Rectal smooth muscle tissue (tissue), 1 donor: ENCODE measurements at regions not wholly inside any gene's neighbourhood (a gene's known extent, or its start where the extent isn't known, plus 50 kb on each side); places are given as distances from the start of the nearest gene placed in this dataset.

Experiments used
- H3K27ac ChIP-seq: one replicate; pipeline ENCODE4 v1.7.0; 2013; ENCODE audit warnings: low read depth, low read length, inconsistent platforms
- H3K27me3 ChIP-seq: one replicate; pipeline ENCODE4 v1.7.0; 2013; ENCODE audit warnings: low read length; ENCODE audit not compliant: control insufficient read depth, insufficient read depth
- H3K36me3 ChIP-seq: one replicate; pipeline ENCODE4 v1.7.0; 2013; ENCODE audit warnings: low read length; ENCODE audit not compliant: control insufficient read depth, insufficient read depth
- H3K4me1 ChIP-seq: one replicate; pipeline ENCODE4 v1.7.0; 2013; ENCODE audit warnings: low read length; ENCODE audit not compliant: control insufficient read depth, insufficient read depth
- H3K4me3 ChIP-seq: one replicate; pipeline ENCODE4 v1.7.0; 2013; ENCODE audit warnings: low read length
- H3K9ac ChIP-seq: one replicate; pipeline ENCODE4 v1.7.0; 2013; ENCODE audit warnings: low read length

DNA sequence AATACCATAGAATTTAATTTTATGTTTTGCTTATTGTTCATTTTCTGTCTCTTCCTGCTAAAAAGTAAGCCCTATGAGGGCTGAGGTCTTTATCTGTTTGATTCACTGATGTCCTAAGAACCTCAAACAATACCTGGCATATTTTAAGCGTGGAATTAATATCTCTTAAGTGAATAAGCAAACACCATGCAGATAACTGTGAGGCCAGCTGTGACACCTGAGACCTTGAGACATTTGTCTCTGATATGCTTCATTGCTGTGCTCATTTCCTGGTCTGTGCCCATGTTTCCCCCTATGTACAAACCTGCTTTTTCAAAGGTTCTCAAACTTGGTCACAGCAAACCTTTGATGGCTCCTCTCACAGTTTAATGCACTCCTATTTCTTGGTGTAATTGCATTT is 254.6 kb downstream of the COG6 start:
- H3K27me3 ChIP-seq: no peaks in the 10 kb centered on the region
- H3K9ac ChIP-seq: no peak overlapping the region
- no peak overlapping the region for H3K4me3 ChIP-seq
- no peaks in the 10 kb centered on the region for H3K4me1 ChIP-seq
- H3K27ac ChIP-seq: no peak overlapping the region
- no peaks in the 10 kb centered on the region for H3K36me3 ChIP-seq

DNA sequence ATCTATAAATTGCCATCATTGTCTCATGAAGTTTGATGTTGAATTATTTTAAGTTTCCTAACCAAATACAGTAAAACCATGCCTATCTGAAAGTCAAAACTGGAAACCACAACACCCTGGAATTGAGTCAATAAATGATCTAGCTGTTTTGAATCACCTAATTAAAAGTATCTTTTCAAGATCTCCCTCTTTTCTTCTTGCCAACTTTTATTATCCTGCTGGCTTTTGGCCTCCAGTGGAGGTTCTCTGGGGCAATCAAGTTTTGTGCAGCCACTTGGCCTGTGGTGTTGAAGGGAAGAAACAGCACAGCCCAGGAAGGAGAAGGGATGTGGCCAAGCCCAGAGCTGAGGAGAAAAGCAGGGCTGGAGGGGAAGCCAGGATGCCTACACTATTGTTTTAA is 255.4 kb downstream of the COG6 start:
- no peaks in the 10 kb centered on the region for H3K27me3 ChIP-seq
- no peak overlapping the region for H3K9ac ChIP-seq
- H3K36me3 ChIP-seq: no peaks in the 10 kb centered on the region
- no peaks in the 10 kb centered on the region for H3K4me1 ChIP-seq
- no peak overlapping the region for H3K4me3 ChIP-seq
- no peak overlapping the region for H3K27ac ChIP-seq

DNA sequence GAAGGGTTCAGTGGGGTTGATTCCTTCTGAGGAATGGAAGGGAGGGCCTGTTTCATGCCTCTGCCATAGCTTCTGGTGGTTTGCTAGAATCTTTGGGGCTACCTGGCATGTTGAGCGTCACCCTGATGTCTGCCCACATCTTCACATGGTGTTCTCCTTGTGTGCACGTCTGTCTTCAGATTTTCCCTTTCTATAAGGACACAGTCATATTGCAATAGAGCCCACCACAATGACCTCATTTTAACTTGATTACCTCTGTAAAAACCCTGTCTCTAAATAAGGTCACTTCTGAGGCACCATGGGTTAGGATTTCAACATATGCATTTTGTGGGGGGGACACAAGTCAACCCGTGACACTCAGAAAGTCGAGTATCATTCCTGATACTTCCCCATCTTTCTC is 257.9 kb downstream of the COG6 start:
- Histone ChIP-seq H3K4me1 (no peaks in the 10 kb centered on the region), H3K4me3 (no peak overlapping the region), H3K36me3 (no peaks in the 10 kb centered on the region), H3K9ac (no peak overlapping the region), H3K27ac (no peak overlapping the region), H3K27me3 (no peaks in the 10 kb centered on the region)

- H3K27me3 ChIP-seq: no peaks in the 10 kb centered on the region
- no peak overlapping the region for H3K4me3 ChIP-seq
- no peak overlapping the region for H3K9ac ChIP-seq
- no peaks in the 10 kb centered on the region for H3K36me3 ChIP-seq
- no peak overlapping the region for H3K27ac ChIP-seq
- no peaks in the 10 kb centered on the region for H3K4me1 ChIP-seq
Observed at GRCh38 chr13:39913928-39914327, 258.5 kb downstream of the COG6 start.

DNA sequence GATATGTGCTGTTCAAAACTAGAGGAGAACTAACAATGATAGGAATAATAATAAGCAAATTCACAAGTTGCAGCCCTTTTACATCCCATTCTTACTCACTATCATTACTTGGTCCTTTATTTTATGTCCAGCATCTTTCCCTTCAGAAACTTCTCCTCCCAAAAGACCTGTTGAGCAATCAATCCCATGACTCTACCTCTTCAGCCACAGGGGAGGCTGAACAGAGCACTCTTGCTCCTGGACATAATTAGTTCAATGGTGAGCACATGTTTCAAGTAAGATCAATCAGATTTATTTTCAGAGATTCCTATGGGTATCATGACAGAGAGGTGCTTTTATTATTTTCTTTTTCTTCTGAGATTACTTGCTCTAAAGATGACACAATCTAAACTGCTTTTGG is 260.0 kb downstream of the COG6 start:
- no peaks in the 10 kb centered on the region for H3K36me3 ChIP-seq
- no peaks in the 10 kb centered on the region for H3K27me3 ChIP-seq
- H3K9ac ChIP-seq: no peak overlapping the region
- no peak overlapping the region for H3K27ac ChIP-seq
- no peaks in the 10 kb centered on the region for H3K4me1 ChIP-seq
- H3K4me3 ChIP-seq: no peak overlapping the region

- Histone ChIP-seq H3K4me3 (no peak overlapping the region), H3K36me3 (no peaks in the 10 kb centered on the region), H3K9ac (no peak overlapping the region), H3K4me1 (no peaks in the 10 kb centered on the region), H3K27me3 (no peaks in the 10 kb centered on the region), H3K27ac (no peak overlapping the region)
Observed at GRCh38 chr13:39916330-39916729, 260.9 kb downstream of the COG6 start.

- Histone ChIP-seq H3K27me3 (no peaks in the 10 kb centered on the region), H3K9ac (no peak overlapping the region), H3K27ac (no peak overlapping the region), H3K4me3 (no peak overlapping the region), H3K4me1 (no peaks in the 10 kb centered on the region), H3K36me3 (no peaks in the 10 kb centered on the region)
Observed at GRCh38 chr13:39918620-39919236, 263.3 kb downstream of the COG6 start.

DNA sequence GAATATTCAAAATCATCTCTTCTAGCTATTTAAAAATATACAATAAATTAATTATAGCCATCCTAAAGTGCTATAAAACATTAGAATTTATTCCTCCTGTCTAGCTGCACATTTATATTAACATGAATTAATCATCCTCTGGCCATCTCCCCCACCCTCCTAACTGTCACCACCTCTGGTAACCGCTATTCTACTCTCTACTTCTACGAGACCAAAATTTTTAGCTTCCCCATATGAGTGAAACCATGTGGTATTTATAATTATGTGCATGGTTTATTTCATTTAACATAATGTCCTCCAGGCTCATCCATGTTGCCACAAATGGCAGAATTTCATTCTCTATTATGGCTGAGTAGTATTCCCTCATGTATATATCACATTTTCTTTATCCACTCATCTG is 265.2 kb downstream of the COG6 start:
- no peak overlapping the region for H3K9ac ChIP-seq
- H3K4me1 ChIP-seq: no peaks in the 10 kb centered on the region
- no peaks in the 10 kb centered on the region for H3K36me3 ChIP-seq
- H3K27me3 ChIP-seq: no peaks in the 10 kb centered on the region
- H3K4me3 ChIP-seq: no peak overlapping the region
- H3K27ac ChIP-seq: no peak overlapping the region

GRCh38 chr13:39926345-39926744 is 270.9 kb downstream of the COG6 start:
- Histone ChIP-seq H3K4me1 (no peaks in the 10 kb centered on the region), H3K36me3 (no peaks in the 10 kb centered on the region)

GRCh38 chr13:39928261-39928660 is 272.8 kb downstream of the COG6 start:
- Histone ChIP-seq H3K4me3 (no peak overlapping the region), H3K27me3 (no peaks in the 10 kb centered on the region), H3K4me1 (no peaks in the 10 kb centered on the region), H3K9ac (no peak overlapping the region), H3K27ac (no peak overlapping the region), H3K36me3 (no peaks in the 10 kb centered on the region)

More at GRCh38 chr13:39926345-39926744, 270.9 kb downstream of the COG6 start:
- Histone ChIP-seq H3K9ac (no peak overlapping the region), H3K27me3 (no peaks in the 10 kb centered on the region), H3K4me3 (no peak overlapping the region), H3K27ac (no peak overlapping the region)

- no peak overlapping the region for H3K9ac ChIP-seq
- no peak overlapping the region for H3K27ac ChIP-seq
- no peaks in the 10 kb centered on the region for H3K27me3 ChIP-seq
- no peak overlapping the region for H3K4me3 ChIP-seq
- H3K36me3 ChIP-seq: no peaks in the 10 kb centered on the region
- H3K4me1 ChIP-seq: no peaks in the 10 kb centered on the region
Observed at GRCh38 chr13:39929583-39929982, 274.1 kb downstream of the COG6 start.

DNA sequence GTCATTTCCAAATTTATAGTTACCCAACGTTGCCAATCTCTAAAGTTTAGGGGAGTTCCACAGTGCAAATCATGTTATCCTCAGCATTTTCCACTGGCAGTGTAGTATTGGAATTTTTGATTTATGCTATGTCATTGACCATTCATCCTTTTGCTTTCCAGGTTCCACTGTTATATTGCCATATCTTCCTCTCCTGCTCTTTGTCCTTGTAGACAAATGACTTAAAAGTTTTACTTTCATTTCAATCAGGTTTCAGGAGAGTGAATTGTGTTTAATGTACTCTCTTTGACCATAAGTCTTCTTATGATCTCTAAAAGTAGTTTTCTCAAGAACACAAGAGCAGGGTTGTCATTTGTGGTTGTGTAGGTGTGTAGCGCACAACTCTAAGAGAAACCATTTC is 274.6 kb downstream of the COG6 start:
- H3K36me3 ChIP-seq: no peaks in the 10 kb centered on the region
- no peak overlapping the region for H3K9ac ChIP-seq
- no peak overlapping the region for H3K27ac ChIP-seq
- H3K27me3 ChIP-seq: no peaks in the 10 kb centered on the region
- H3K4me3 ChIP-seq: no peak overlapping the region
- no peaks in the 10 kb centered on the region for H3K4me1 ChIP-seq

GRCh38 chr13:39930544-39931444 is 275.3 kb downstream of the COG6 start:
- Histone ChIP-seq H3K4me1 (no peaks in the 10 kb centered on the region), H3K27ac (no peak overlapping the region), H3K27me3 (no peaks in the 10 kb centered on the region), H3K9ac (no peak overlapping the region), H3K36me3 (no peaks in the 10 kb centered on the region), H3K4me3 (no peak overlapping the region)
